ENCODE measurements at regions not wholly inside any gene's neighbourhood (a gene's known extent, or its start where the extent isn't known, plus 50 kb on each side); places are given as distances from the start of the nearest gene placed in this dataset.

GRCh38 chr2:129187343-129187742 is 792.1 kb upstream of the RAB6C start:
- Histone ChIP-seq H3K79me2 (ENCODE audit: insufficient read depth, low read length) (no peaks in the 10 kb centered on the region), H2AFZ (ENCODE audit: low read depth, low read length, severe bottlenecking) (no peak overlapping the region), H3K27ac (ENCODE audit: low read depth, low read length) (no peak overlapping the region), H3K9me3 (ENCODE audit: insufficient read depth, low read length) (no peaks in the 10 kb centered on the region), H4K20me1 (ENCODE audit: low read depth, low read length) (no peaks in the 10 kb centered on the region), H3K9ac (ENCODE audit: low read length) (no peak overlapping the region), H3K9me2 (replicated peaks; ENCODE audit: insufficient read depth, low read length) (no peaks in the 10 kb centered on the region), H3K27me3 (ENCODE audit: low read length) (no peaks in the 10 kb centered on the region), H3K4me2 (ENCODE audit: low read depth, low read length, poor library complexity, severe bottlenecking) (no peak overlapping the region), H3K4me3 (ENCODE audit: insufficient read depth, low read length, poor library complexity, severe bottlenecking) (no peak overlapping the region), H3F3A (ENCODE audit: insufficient read depth) (no peaks in the 10 kb centered on the region), H3K36me3 (ENCODE audit: low read length) (no peaks in the 10 kb centered on the region)
- TF ChIP-seq CTCF (IDR thresholded peaks at IDR 0.05; ENCODE audit: insufficient read depth, low read length, poor library complexity, severe bottlenecking) (no peak), EZH2phosphoT487 (conservative IDR thresholded peaks at IDR 0.05; ENCODE audit: low read length) (no peak)

DNA sequence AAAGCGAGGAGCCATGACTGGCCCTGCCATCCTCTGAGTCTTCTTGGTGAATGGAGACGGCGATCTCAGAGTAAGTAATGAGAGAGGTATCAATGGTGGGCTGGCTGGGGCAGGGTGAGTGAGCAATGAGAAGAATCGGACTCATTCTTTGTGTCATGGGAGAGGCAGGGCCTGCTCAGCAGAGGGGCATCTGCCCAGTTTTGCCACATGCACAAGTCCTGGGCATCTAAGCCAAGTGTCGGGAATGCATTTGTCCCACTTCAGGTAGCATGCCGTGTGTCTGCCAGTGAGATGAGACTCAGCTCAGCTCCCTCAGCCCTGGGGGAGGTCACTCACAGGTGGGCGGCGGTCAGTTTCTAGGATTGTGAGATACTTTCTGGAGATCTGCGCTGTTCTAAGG is 791.0 kb upstream of the RAB6C start:
- Histone ChIP-seq H3K9me3 (ENCODE audit: insufficient read depth, low read length) (no peaks in the 10 kb centered on the region), H3K4me2 (ENCODE audit: low read depth, low read length, poor library complexity, severe bottlenecking) (no peak overlapping the region), H2AFZ (ENCODE audit: low read depth, low read length, severe bottlenecking) (no peak overlapping the region), H3K9ac (ENCODE audit: low read length) (no peak overlapping the region), H3K4me3 (ENCODE audit: insufficient read depth, low read length, poor library complexity, severe bottlenecking) (no peak overlapping the region), H3F3A (ENCODE audit: insufficient read depth) (no peaks in the 10 kb centered on the region), H3K36me3 (ENCODE audit: low read length) (no peaks in the 10 kb centered on the region), H4K20me1 (ENCODE audit: low read depth, low read length) (no peaks in the 10 kb centered on the region), H3K9me2 (replicated peaks; ENCODE audit: insufficient read depth, low read length) (no peaks in the 10 kb centered on the region), H3K27me3 (ENCODE audit: low read length) (no peaks in the 10 kb centered on the region), H3K27ac (ENCODE audit: low read depth, low read length) (no peak overlapping the region), H3K79me2 (ENCODE audit: insufficient read depth, low read length) (no peaks in the 10 kb centered on the region)
- TF ChIP-seq EZH2phosphoT487 (conservative IDR thresholded peaks at IDR 0.05; ENCODE audit: low read length): no peak
- no peak for TF ChIP-seq CTCF (IDR thresholded peaks at IDR 0.05; ENCODE audit: insufficient read depth, low read length, poor library complexity, severe bottlenecking)

GRCh38 chr2:129189617-129190319 is 789.7 kb upstream of the RAB6C start:
- no peaks in the 10 kb centered on the region for H3K9me2 ChIP-seq (replicated peaks; ENCODE audit: insufficient read depth, low read length)
- H3K79me2 ChIP-seq (ENCODE audit: insufficient read depth, low read length): no peaks in the 10 kb centered on the region
- H3K36me3 ChIP-seq (ENCODE audit: low read length): no peaks in the 10 kb centered on the region
- TF ChIP-seq CTCF (IDR thresholded peaks at IDR 0.05; ENCODE audit: insufficient read depth, low read length, poor library complexity, severe bottlenecking): no peak
- no peak for TF ChIP-seq EZH2phosphoT487 (conservative IDR thresholded peaks at IDR 0.05; ENCODE audit: low read length)
- no peak overlapping the region for H3K27ac ChIP-seq (ENCODE audit: low read depth, low read length)
- no peaks in the 10 kb centered on the region for H3F3A ChIP-seq (ENCODE audit: insufficient read depth)
- H3K27me3 ChIP-seq (ENCODE audit: low read length): no peaks in the 10 kb centered on the region
- no peaks in the 10 kb centered on the region for H3K9me3 ChIP-seq (ENCODE audit: insufficient read depth, low read length)
- no peak overlapping the region for H2AFZ ChIP-seq (ENCODE audit: low read depth, low read length, severe bottlenecking)
- no peak overlapping the region for H3K4me3 ChIP-seq (ENCODE audit: insufficient read depth, low read length, poor library complexity, severe bottlenecking)
- no peaks in the 10 kb centered on the region for H4K20me1 ChIP-seq (ENCODE audit: low read depth, low read length)
- no peak overlapping the region for H3K9ac ChIP-seq (ENCODE audit: low read length)
- no peak overlapping the region for H3K4me2 ChIP-seq (ENCODE audit: low read depth, low read length, poor library complexity, severe bottlenecking)
